GM21367 (cell line): ENCODE measurements at regions not wholly inside any gene's neighbourhood (a gene's known extent, or its start where the extent isn't known, plus 50 kb on each side); places are given as distances from the start of the nearest gene placed in this dataset.
"Not testable (repeated sequence)": the region's sequence is repeated elsewhere in the genome, so short reads cannot be mapped to it uniquely, and the experiment has no call there.

Experiments
- ATAC-seq: cut with Tn5 transposase; IDR thresholded peaks from one replicate; pipeline ENCODE4 v1.9.1; 2021; ENCODE audit not compliant: unreplicated experiment

GRCh38 chr21:6553505-6554376 is 3967.6 kb upstream of the TPTE start:
- not testable (repeated sequence) for ATAC-seq

- not testable (repeated sequence) for ATAC-seq
These were observed 3967.0 kb upstream of the TPTE start for GRCh38 chr21:6554377-6554864.

GRCh38 chr21:6556516-6556915 is 3964.9 kb upstream of the TPTE start:
- ATAC-seq: not testable (repeated sequence)

GRCh38 chr21:6557415-6557814 is 3964.0 kb upstream of the TPTE start:
- not testable (repeated sequence) for ATAC-seq

GRCh38 chr21:6561168-6561567 is 3960.2 kb upstream of the TPTE start:
- ATAC-seq: not testable (repeated sequence)

- not testable (repeated sequence) for ATAC-seq
These were observed 3959.8 kb upstream of the TPTE start for GRCh38 chr21:6561578-6561977.

GRCh38 chr21:6564543-6565166 is 3956.7 kb upstream of the TPTE start:
- not testable (repeated sequence) for ATAC-seq

- ATAC-seq: not testable (repeated sequence)
These were observed 3955.9 kb upstream of the TPTE start for GRCh38 chr21:6565190-6566094.

GRCh38 chr21:6567542-6567941 is 3953.8 kb upstream of the TPTE start:
- not testable (repeated sequence) for ATAC-seq

GRCh38 chr21:6569152-6569551 is 3952.2 kb upstream of the TPTE start:
- not testable (repeated sequence) for ATAC-seq

GRCh38 chr21:6569587-6570392 is 3951.6 kb upstream of the TPTE start:
- ATAC-seq: not testable (repeated sequence)

- ATAC-seq: not testable (repeated sequence)
These were observed 3950.5 kb upstream of the TPTE start for GRCh38 chr21:6570700-6571368.

GRCh38 chr21:6573576-6573975 is 3947.8 kb upstream of the TPTE start:
- ATAC-seq: not testable (repeated sequence)

GRCh38 chr21:6579801-6580200 is 3941.6 kb upstream of the TPTE start:
- not testable (repeated sequence) for ATAC-seq
